ENCODE measurements at regions not wholly inside any gene's neighbourhood (a gene's known extent, or its start where the extent isn't known, plus 50 kb on each side); places are given as distances from the start of the nearest gene placed in this dataset.

DNA sequence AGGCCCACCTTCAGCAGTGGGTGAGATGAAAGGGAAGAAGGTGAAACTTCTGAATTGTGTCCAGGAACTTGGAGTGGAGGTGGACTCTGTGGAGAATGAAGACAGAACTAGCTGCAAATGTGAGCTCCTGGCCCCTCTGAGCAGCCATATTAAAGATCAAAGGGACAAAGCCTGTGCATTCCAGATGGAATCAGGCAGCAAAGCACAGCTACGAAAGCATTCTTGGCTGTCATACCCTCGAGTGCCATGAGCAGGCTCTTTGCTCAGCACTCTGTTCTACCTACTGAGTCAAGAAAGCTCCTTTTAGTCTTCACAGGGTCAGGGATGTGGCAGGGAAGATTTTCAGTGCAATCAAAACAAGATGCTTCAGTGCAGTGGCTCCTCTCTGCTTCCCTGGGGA is 86.3 kb upstream of the TSPAN2 start:
- peaks cover 1% of the 10 kb centered on the region for H3K27me3 Mint-ChIP-seq (ENCODE audit: unreplicated experiment)
- no peaks in the 10 kb centered on the region for H3K9me3 Mint-ChIP-seq (ENCODE audit: unreplicated experiment)
- no peak for DNase-seq (ENCODE audit: low spot score)
- H3K4me1 Mint-ChIP-seq (ENCODE audit: unreplicated experiment), result peaks cover 30% of the 10 kb centered on the region
- H3K4me3 Mint-ChIP-seq (ENCODE audit: unreplicated experiment), result no peak overlapping the region
- TF ChIP-seq, protein P1, sequence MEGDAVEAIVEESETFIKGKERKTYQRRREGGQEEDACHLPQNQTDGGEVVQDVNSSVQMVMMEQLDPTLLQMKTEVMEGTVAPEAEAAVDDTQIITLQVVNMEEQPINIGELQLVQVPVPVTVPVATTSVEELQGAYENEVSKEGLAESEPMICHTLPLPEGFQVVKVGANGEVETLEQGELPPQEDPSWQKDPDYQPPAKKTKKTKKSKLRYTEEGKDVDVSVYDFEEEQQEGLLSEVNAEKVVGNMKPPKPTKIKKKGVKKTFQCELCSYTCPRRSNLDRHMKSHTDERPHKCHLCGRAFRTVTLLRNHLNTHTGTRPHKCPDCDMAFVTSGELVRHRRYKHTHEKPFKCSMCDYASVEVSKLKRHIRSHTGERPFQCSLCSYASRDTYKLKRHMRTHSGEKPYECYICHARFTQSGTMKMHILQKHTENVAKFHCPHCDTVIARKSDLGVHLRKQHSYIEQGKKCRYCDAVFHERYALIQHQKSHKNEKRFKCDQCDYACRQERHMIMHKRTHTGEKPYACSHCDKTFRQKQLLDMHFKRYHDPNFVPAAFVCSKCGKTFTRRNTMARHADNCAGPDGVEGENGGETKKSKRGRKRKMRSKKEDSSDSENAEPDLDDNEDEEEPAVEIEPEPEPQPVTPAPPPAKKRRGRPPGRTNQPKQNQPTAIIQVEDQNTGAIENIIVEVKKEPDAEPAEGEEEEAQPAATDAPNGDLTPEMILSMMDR (IDR thresholded peaks at IDR 0.05; ENCODE audit: unreplicated experiment), result no peak
- no peaks in the 10 kb centered on the region for H3K36me3 Mint-ChIP-seq (ENCODE audit: low read depth, unreplicated experiment)
- no peak overlapping the region for H3K27ac Mint-ChIP-seq (ENCODE audit: unreplicated experiment)

DNA sequence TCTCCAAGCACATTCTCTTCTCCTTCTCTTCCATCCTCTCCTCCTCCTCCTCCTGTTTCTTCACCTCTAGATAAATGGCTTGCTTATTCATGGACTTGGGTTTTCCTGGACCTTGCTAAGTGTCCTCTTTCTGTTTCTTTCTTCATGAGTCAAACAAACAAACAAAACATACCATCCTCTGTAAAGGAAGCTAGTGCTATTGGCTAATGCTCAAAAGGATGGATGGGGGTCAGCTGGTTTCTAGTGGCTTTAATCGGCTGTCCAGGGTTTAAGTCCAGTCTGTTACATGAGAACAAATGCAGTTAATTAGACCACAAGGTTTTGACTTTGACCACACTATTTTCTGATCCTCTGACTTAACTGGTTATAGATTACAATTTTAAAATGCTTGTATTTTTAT is 83.8 kb upstream of the TSPAN2 start:
- H3K9me3 Mint-ChIP-seq (ENCODE audit: unreplicated experiment), result no peaks in the 10 kb centered on the region
- no peak overlapping the region for H3K27ac Mint-ChIP-seq (ENCODE audit: unreplicated experiment)
- DNase-seq (ENCODE audit: low spot score), result no peak
- TF ChIP-seq, protein P1 (IDR thresholded peaks at IDR 0.05; ENCODE audit: unreplicated experiment), result no peak
- H3K4me1 Mint-ChIP-seq (ENCODE audit: unreplicated experiment), result peaks cover 23% of the 10 kb centered on the region
- peaks cover 3% of the 10 kb centered on the region for H3K27me3 Mint-ChIP-seq (ENCODE audit: unreplicated experiment)
- H3K36me3 Mint-ChIP-seq (ENCODE audit: low read depth, unreplicated experiment), result no peaks in the 10 kb centered on the region
- H3K4me3 Mint-ChIP-seq (ENCODE audit: unreplicated experiment), result no peak overlapping the region

DNA sequence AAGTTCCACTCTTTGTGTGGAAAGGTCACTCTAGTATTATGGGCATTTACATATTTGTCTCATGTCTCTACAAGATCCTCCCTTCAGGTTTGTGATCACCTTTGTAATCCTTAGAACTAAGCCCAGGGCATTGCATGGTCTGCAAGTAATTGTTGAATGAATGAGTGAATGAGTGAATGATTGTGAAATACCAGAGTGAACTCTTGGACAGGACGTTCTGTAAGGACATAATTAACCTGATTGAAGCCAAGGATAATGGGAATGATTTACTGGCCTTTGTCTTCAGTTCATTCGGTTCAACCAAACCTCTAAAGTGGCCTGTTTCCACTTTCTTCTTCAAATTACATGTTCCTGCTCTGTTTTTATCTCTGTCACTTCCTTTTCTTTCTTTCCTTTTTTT is 83.0 kb upstream of the TSPAN2 start:
- no peaks in the 10 kb centered on the region for H3K36me3 Mint-ChIP-seq (ENCODE audit: low read depth, unreplicated experiment)
- TF ChIP-seq, protein P1 (IDR thresholded peaks at IDR 0.05; ENCODE audit: unreplicated experiment), result no peak
- H3K9me3 Mint-ChIP-seq (ENCODE audit: unreplicated experiment), result no peaks in the 10 kb centered on the region
- H3K4me1 Mint-ChIP-seq (ENCODE audit: unreplicated experiment), result peaks cover 24% of the 10 kb centered on the region
- H3K4me3 Mint-ChIP-seq (ENCODE audit: unreplicated experiment), result no peak overlapping the region
- DNase-seq (ENCODE audit: low spot score), result no peak
- peaks cover 3% of the 10 kb centered on the region for H3K27me3 Mint-ChIP-seq (ENCODE audit: unreplicated experiment)
- H3K27ac Mint-ChIP-seq (ENCODE audit: unreplicated experiment), result no peak overlapping the region

DNA sequence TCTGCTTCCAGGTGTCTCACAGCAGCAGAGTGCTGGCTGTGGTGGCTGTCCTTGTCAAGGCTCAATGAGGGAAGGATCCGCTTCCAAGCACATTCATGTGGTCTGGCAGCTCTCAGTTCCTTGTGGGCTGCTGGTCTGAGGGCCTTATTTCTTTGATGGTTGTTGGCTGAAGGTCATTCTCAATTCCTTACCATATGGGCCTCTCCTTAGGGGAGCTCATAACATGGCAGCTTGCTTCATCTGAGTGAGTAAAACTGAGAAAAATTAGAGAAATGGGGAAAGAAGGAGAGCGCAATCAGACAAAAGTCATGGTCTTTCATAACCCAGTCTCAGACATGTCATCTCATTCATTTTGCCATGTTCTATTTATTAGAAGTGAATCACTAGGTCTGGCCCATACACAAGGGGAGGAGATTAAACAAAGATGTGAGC is 81.7 kb upstream of the TSPAN2 start:
- H3K27me3 Mint-ChIP-seq (ENCODE audit: unreplicated experiment), result peaks cover 6% of the 10 kb centered on the region
- H3K27ac Mint-ChIP-seq (ENCODE audit: unreplicated experiment), result no peak overlapping the region
- peaks cover 35% of the 10 kb centered on the region for H3K4me1 Mint-ChIP-seq (ENCODE audit: unreplicated experiment)
- no peak for DNase-seq (ENCODE audit: low spot score)
- TF ChIP-seq, protein P1 (IDR thresholded peaks at IDR 0.05; ENCODE audit: unreplicated experiment), result no peak
- no peaks in the 10 kb centered on the region for H3K36me3 Mint-ChIP-seq (ENCODE audit: low read depth, unreplicated experiment)
- H3K4me3 Mint-ChIP-seq (ENCODE audit: unreplicated experiment), result no peak overlapping the region
- H3K9me3 Mint-ChIP-seq (ENCODE audit: unreplicated experiment), result no peaks in the 10 kb centered on the region

DNA sequence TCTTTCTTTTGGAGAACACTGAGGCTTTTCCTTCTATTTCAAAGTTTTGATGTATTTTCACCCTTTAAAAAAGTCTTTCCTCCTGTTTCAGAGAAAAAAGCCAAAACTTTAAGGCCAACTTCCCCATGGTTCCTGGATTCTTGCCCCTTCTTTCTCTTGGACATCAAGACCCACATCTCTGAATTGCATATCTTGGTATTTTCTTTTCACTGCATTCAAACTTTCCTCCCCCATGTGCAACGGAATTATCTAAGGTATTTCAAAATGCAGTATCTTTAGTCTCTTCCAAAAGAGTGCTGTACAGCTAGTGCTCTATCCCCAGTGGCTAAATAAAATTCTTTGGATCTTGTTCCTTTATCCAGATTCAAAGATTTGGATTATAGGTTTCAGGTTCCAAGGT is 81.1 kb upstream of the TSPAN2 start:
- TF ChIP-seq, protein P1 (IDR thresholded peaks at IDR 0.05; ENCODE audit: unreplicated experiment), result no peak
- Mint-ChIP-seq H3K27ac (ENCODE audit: unreplicated experiment) (no peak overlapping the region), H3K36me3 (ENCODE audit: low read depth, unreplicated experiment) (no peaks in the 10 kb centered on the region), H3K4me1 (ENCODE audit: unreplicated experiment) (peaks cover 38% of the 10 kb centered on the region), H3K9me3 (ENCODE audit: unreplicated experiment) (no peaks in the 10 kb centered on the region), H3K27me3 (ENCODE audit: unreplicated experiment) (peaks cover 6% of the 10 kb centered on the region), H3K4me3 (ENCODE audit: unreplicated experiment) (no peak overlapping the region)
- DNase-seq (ENCODE audit: low spot score), result no peak
